ENCODE measurements at regions not wholly inside any gene's neighbourhood (a gene's known extent, or its start where the extent isn't known, plus 50 kb on each side); places are given as distances from the start of the nearest gene placed in this dataset.

DNA sequence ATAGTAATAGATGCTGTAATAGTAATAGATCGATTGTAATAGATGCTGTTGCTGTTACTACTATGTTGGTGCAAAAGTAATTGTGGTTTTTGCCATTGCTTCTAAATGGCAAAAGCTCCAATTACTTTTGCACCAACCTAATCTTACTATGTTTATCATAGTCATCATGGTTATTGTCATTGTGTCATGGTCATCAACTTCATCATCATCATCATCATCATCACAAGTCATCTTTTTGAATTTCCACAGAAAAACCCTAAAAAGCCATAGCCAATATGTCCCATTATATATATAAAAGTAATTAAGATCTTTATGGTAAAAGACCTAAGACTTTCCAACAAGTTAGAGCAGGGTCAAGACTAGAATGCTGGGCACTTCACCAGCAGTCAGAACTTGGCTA is 435.1 kb upstream of the MARCKS start:
- Histone ChIP-seq H3K9me3 (ENCODE audit: low read depth, low read length) (no peaks in the 10 kb centered on the region), H3K4me1 (ENCODE audit: insufficient read depth, low read length) (no peaks in the 10 kb centered on the region)

GRCh38 chr6:113423956-113424355 is 433.2 kb upstream of the MARCKS start:
- Histone ChIP-seq H3K27me3 (ENCODE audit: insufficient read depth, low read length) (no peaks in the 10 kb centered on the region), H3K4me3 (ENCODE audit: low read length) (no peak overlapping the region), H3K4me1 (ENCODE audit: insufficient read depth, low read length) (no peaks in the 10 kb centered on the region), H3K9me3 (ENCODE audit: low read depth, low read length) (no peaks in the 10 kb centered on the region)

More for the DNA sequence above, 435.1 kb upstream of the MARCKS start:
- no peaks in the 10 kb centered on the region for H3K27me3 ChIP-seq (ENCODE audit: insufficient read depth, low read length)
- no peak overlapping the region for H3K4me3 ChIP-seq (ENCODE audit: low read length)

DNA sequence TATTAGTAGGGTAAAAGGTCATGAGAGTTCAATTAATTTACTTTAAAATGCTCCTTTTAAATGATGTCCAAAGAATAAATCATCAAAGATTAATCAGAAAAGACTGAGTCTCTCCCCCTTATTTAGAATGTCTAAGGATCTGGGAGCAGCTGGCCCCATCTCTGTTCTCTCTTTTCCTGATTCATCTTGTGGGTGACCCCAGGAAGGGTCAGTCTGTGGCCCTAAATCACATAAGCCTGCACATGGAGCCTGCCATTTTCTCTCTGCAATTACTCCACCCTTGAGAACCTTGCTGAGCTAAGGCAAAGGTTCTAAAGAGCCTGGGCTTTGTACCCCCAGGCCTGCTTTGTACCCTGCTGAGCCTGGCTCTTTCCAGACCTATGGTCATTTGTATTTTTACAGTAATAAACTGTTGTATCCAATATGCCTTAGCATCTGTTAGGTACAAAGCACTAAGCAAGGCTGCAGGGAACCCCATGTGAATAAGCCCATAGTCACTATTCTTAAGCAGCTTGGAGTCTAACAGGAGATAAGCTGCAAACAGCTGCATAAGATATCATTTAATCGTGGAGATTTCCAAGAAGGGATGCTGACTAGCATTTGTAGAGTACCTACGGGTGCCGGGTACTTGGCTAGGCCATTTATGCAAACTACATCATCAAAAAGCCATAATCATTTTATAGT is 431.0 kb upstream of the MARCKS start:
- no peaks in the 10 kb centered on the region for H3K27me3 ChIP-seq (ENCODE audit: insufficient read depth, low read length)
- no peak overlapping the region for H3K4me3 ChIP-seq (ENCODE audit: low read length)
- H3K4me1 ChIP-seq (ENCODE audit: insufficient read depth, low read length): no peaks in the 10 kb centered on the region
- no peaks in the 10 kb centered on the region for H3K9me3 ChIP-seq (ENCODE audit: low read depth, low read length)

- Histone ChIP-seq H3K4me3 (ENCODE audit: low read length) (no peak overlapping the region), H3K4me1 (ENCODE audit: insufficient read depth, low read length) (peaks cover 4% of the 10 kb centered on the region), H3K27me3 (ENCODE audit: insufficient read depth, low read length) (no peaks in the 10 kb centered on the region), H3K9me3 (ENCODE audit: low read depth, low read length) (no peaks in the 10 kb centered on the region)
Observed at GRCh38 chr6:113427617-113428016, 429.5 kb upstream of the MARCKS start.

GRCh38 chr6:113428702-113429101 is 428.4 kb upstream of the MARCKS start:
- Histone ChIP-seq H3K27me3 (ENCODE audit: insufficient read depth, low read length) (no peaks in the 10 kb centered on the region), H3K4me1 (ENCODE audit: insufficient read depth, low read length) (peaks cover 14% of the 10 kb centered on the region), H3K4me3 (ENCODE audit: low read length) (no peak overlapping the region), H3K9me3 (ENCODE audit: low read depth, low read length) (no peaks in the 10 kb centered on the region)

- Histone ChIP-seq H3K4me3 (ENCODE audit: low read length) (no peak overlapping the region), H3K9me3 (ENCODE audit: low read depth, low read length) (no peaks in the 10 kb centered on the region), H3K27me3 (ENCODE audit: insufficient read depth, low read length) (no peaks in the 10 kb centered on the region), H3K4me1 (ENCODE audit: insufficient read depth, low read length) (peaks cover 22% of the 10 kb centered on the region)
Observed at GRCh38 chr6:113432521-113433334, 424.4 kb upstream of the MARCKS start.

DNA sequence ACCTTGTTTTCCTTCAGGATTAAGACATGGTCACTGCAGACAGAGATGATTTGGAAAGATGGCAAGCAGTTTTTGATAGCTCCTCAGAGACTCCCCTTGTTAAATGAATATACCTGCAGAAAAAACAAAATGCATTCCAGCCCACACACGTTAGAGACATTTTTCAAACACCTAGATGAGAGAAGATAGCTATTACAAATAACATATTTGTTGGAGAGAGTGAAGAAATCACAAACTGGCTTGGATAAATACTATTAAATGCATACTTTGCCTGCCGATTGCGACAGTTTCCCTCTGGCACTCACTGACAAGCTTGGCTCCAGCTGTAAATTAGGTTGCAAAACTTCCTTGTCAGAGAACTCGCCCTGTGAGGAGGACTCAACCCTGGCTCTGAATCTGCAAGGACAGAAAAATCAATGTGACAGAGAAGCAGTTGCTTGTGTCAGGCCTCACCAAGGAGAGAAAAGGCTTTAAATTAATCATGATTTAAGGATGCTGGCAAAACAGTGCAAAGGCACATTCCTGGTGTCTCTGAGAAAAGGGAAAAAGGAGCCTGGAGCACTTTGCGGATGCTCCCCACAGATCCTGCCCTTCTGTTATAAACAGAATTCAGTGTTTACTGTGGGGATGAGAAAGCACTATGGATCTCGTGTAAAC is 423.7 kb upstream of the MARCKS start:
- peaks cover 22% of the 10 kb centered on the region for H3K4me1 ChIP-seq (ENCODE audit: insufficient read depth, low read length)
- H3K9me3 ChIP-seq (ENCODE audit: low read depth, low read length): no peaks in the 10 kb centered on the region
- H3K27me3 ChIP-seq (ENCODE audit: insufficient read depth, low read length): no peaks in the 10 kb centered on the region
- H3K4me3 ChIP-seq (ENCODE audit: low read length): no peak overlapping the region

DNA sequence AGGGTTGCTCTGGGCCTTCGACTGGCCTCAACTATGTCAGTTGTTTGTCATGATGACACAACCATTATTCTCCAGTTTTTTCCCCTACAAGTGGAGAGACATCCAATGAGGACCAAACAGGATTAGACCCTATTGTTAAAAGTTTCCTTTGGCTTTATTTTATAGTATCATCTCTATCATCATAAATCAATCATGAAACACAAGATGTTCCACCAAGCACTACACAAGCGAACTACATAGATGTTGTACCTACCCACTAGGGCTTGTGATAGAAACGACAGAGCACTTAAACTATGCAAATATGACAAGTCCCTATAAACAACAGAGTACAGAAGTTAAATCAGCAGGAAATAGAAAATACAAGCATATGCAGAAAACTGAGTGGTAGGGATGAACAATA is 422.5 kb upstream of the MARCKS start:
- no peak overlapping the region for H3K4me3 ChIP-seq (ENCODE audit: low read length)

GRCh38 chr6:113437566-113437965 is 419.6 kb upstream of the MARCKS start:
- peaks cover 18% of the 10 kb centered on the region for H3K4me1 ChIP-seq (ENCODE audit: insufficient read depth, low read length)
- H3K4me3 ChIP-seq (ENCODE audit: low read length): no peak overlapping the region
- H3K27me3 ChIP-seq (ENCODE audit: insufficient read depth, low read length): no peaks in the 10 kb centered on the region
- no peaks in the 10 kb centered on the region for H3K9me3 ChIP-seq (ENCODE audit: low read depth, low read length)

More for the DNA sequence above, 422.5 kb upstream of the MARCKS start:
- H3K4me1 ChIP-seq (ENCODE audit: insufficient read depth, low read length): peaks cover 22% of the 10 kb centered on the region
- H3K9me3 ChIP-seq (ENCODE audit: low read depth, low read length): no peaks in the 10 kb centered on the region
- H3K27me3 ChIP-seq (ENCODE audit: insufficient read depth, low read length): no peaks in the 10 kb centered on the region

- no peaks in the 10 kb centered on the region for H3K27me3 ChIP-seq (ENCODE audit: insufficient read depth, low read length)
- no peak overlapping the region for H3K4me3 ChIP-seq (ENCODE audit: low read length)
Observed at GRCh38 chr6:113439866-113440265, 417.3 kb upstream of the MARCKS start.

DNA sequence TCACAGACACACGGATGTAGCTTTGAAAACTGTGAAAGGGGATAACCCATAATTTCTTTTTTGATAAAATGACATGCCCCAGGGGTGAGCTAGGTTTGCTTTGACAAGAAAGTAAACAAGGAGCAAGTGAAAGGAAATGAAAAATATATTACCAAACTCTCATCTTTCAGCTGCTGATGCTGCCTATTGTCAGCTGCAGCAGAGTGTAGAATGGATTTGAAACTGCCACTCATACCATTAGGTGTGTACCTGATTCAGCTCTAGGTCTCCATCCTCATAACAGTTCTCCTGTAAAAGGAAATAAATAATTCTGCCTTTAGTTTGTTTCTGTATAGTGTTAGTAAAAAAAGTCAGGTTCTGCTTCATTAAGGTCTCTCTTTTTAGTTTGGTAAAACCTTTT is 415.1 kb upstream of the MARCKS start:
- Histone ChIP-seq H3K4me3 (ENCODE audit: low read length) (no peak overlapping the region), H3K9me3 (ENCODE audit: low read depth, low read length) (no peaks in the 10 kb centered on the region), H3K27me3 (ENCODE audit: insufficient read depth, low read length) (no peaks in the 10 kb centered on the region), H3K4me1 (ENCODE audit: insufficient read depth, low read length) (peaks cover under 1% of the 10 kb centered on the region)

More at GRCh38 chr6:113439866-113440265, 417.3 kb upstream of the MARCKS start:
- Histone ChIP-seq H3K4me1 (ENCODE audit: insufficient read depth, low read length) (no peaks in the 10 kb centered on the region), H3K9me3 (ENCODE audit: low read depth, low read length) (no peaks in the 10 kb centered on the region)

DNA sequence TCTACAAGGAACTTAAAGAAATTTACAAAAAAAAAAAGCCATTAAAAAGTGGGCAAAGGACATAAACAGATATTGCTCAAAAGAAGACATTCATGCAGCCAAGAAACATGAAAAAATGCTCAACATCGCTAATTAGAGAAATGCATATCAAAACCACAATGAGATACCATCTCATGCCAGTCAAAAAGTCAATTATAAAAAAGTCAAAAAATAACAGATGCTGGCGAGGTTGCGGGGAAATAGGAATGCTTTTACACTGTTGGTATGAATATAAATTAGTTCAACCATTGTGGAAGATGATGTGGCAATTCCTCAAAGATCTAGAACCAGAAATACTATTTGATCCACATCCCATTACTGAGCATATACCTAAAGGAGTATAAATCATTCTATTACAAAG is 411.9 kb upstream of the MARCKS start:
- peaks cover 7% of the 10 kb centered on the region for H3K4me1 ChIP-seq (ENCODE audit: insufficient read depth, low read length)
- H3K27me3 ChIP-seq (ENCODE audit: insufficient read depth, low read length): no peaks in the 10 kb centered on the region
- H3K9me3 ChIP-seq (ENCODE audit: low read depth, low read length): no peaks in the 10 kb centered on the region
- no peak overlapping the region for H3K4me3 ChIP-seq (ENCODE audit: low read length)

- no peaks in the 10 kb centered on the region for H3K27me3 ChIP-seq (ENCODE audit: insufficient read depth, low read length)
- H3K4me3 ChIP-seq (ENCODE audit: low read length): no peak overlapping the region
- peaks cover 7% of the 10 kb centered on the region for H3K4me1 ChIP-seq (ENCODE audit: insufficient read depth, low read length)
- H3K9me3 ChIP-seq (ENCODE audit: low read depth, low read length): no peaks in the 10 kb centered on the region
Observed at GRCh38 chr6:113447088-113447831, 409.9 kb upstream of the MARCKS start.

DNA sequence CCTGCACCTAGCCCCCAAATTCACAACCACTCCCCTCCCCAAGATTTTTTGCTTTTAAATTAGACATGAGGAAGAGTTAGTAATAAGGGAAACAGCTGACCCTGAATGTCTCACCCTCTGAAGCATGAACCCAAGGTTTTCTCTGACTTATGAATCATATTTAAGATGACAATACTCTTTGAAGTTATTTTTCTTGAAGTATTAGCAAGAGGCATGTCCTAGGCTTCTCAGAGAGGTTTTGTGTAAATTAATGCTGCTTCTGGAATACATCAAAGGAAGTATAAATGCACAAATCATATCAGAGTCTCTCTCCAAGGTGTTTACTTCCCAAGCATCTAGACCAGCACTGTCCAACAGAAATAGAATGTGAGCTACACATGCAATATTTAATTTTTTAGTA is 408.1 kb upstream of the MARCKS start:
- no peaks in the 10 kb centered on the region for H3K9me3 ChIP-seq (ENCODE audit: low read depth, low read length)
- H3K27me3 ChIP-seq (ENCODE audit: insufficient read depth, low read length): no peaks in the 10 kb centered on the region
- peaks cover 7% of the 10 kb centered on the region for H3K4me1 ChIP-seq (ENCODE audit: insufficient read depth, low read length)
- no peak overlapping the region for H3K4me3 ChIP-seq (ENCODE audit: low read length)

GRCh38 chr6:113450061-113450465 is 407.1 kb upstream of the MARCKS start:
- no peak overlapping the region for H3K4me3 ChIP-seq (ENCODE audit: low read length)
- no peaks in the 10 kb centered on the region for H3K9me3 ChIP-seq (ENCODE audit: low read depth, low read length)
- no peaks in the 10 kb centered on the region for H3K27me3 ChIP-seq (ENCODE audit: insufficient read depth, low read length)
- peaks cover 7% of the 10 kb centered on the region for H3K4me1 ChIP-seq (ENCODE audit: insufficient read depth, low read length)
